Endodermal cell (in vitro differentiated cells): ENCODE measurements at regions not wholly inside any gene's neighbourhood (a gene's known extent, or its start where the extent isn't known, plus 50 kb on each side); places are given as distances from the start of the nearest gene placed in this dataset.
"Not testable (repeated sequence)": the region's sequence is repeated elsewhere in the genome, so short reads cannot be mapped to it uniquely, and the experiment has no call there.

Experiments
- DNase-seq: peaks from one replicate; pipeline ENCODE4 v3.0.0-alpha.2; 2017
- H3K27ac ChIP-seq: 2 replicates; pipeline ENCODE4 v1.5.1; 2013; ENCODE audit warnings: mild to moderate bottlenecking, low read depth, low read length, moderate library complexity
- H3K27me3 ChIP-seq: 2 replicates; pipeline ENCODE4 v1.6.1; 2013; ENCODE audit warnings: mild to moderate bottlenecking, low read length, moderate library complexity; ENCODE audit not compliant: insufficient read depth, control insufficient read depth, poor library complexity, severe bottlenecking
- H3K36me3 ChIP-seq: 2 replicates; pipeline ENCODE4 v1.7.0; 2013; ENCODE audit warnings: mild to moderate bottlenecking, low read length, moderate library complexity; ENCODE audit not compliant: control insufficient read depth, insufficient read depth
- H3K4me1 ChIP-seq: one replicate; pipeline ENCODE4 v1.7.0; 2013; ENCODE audit warnings: low read length; ENCODE audit not compliant: control insufficient read depth, insufficient read depth
- H3K4me3 ChIP-seq: 2 replicates; pipeline ENCODE4 v1.5.1; 2013; ENCODE audit warnings: mild to moderate bottlenecking, low read length, moderate library complexity
- H3K9ac ChIP-seq: 2 replicates; pipeline ENCODE4 v1.6.1; 2013; ENCODE audit warnings: mild to moderate bottlenecking, low read length, moderate library complexity; ENCODE audit not compliant: poor library complexity, severe bottlenecking; ENCODE audit errors: extremely low read depth
- H3K9me3 ChIP-seq: 2 replicates; pipeline ENCODE4 v1.6.1; 2013; ENCODE audit warnings: mild to moderate bottlenecking, low read length, moderate library complexity; ENCODE audit not compliant: control insufficient read depth
- H3K27ac Mint-ChIP-seq: 2 replicates; pipeline ENCODE4 v1.8.0; 2020; ENCODE audit warnings: mixed read lengths
- H3K27me3 Mint-ChIP-seq: 2 replicates; pipeline ENCODE4 v1.8.0; 2021; ENCODE audit warnings: mild to moderate bottlenecking, mixed read lengths; ENCODE audit not compliant: insufficient read depth
- H3K36me3 Mint-ChIP-seq: 2 replicates; pipeline ENCODE4 v1.8.0; 2020; ENCODE audit warnings: low read depth, mixed read lengths
- H3K4me1 Mint-ChIP-seq: 2 replicates; pipeline ENCODE4 v1.8.0; 2020; ENCODE audit warnings: mixed read lengths
- H3K4me3 Mint-ChIP-seq: 2 replicates; pipeline ENCODE4 v1.8.0; 2020; ENCODE audit warnings: mild to moderate bottlenecking, moderate library complexity, mixed read lengths
- H3K9me3 Mint-ChIP-seq: 2 replicates; pipeline ENCODE4 v1.8.0; 2020; ENCODE audit warnings: mild to moderate bottlenecking, mixed read lengths
- CTCF ChIP-seq: fragments of 200-600 bp; sonication (generic); conservative IDR thresholded peaks from 2 replicates; pipeline ENCODE4 v1.5.0; 2021; ENCODE audit warnings: antibody characterized with exemption, mild to moderate bottlenecking
- WGBS, 2 experiments: methylation state at CpG; one replicate each; pipeline versions ENCODE4 v1.1.5 to v1.1.7; 2013; ENCODE audit warnings: missing lambda C conversion rate in 2 of 2, mixed read lengths in 1 of 2; ENCODE audit not compliant: insufficient coverage in 1 of 2, insufficient read length in 1 of 2; 5-methylcytosine and 5-hydroxymethylcytosine counted together

GRCh38 chr9:86575137-86575536, 220.9 kb upstream of the TUT7 start:
- Mint-ChIP-seq H3K4me3 (no peak overlapping the region), H3K36me3 (no peaks in the 10 kb centered on the region), H3K4me1 (peaks cover 21% of the 10 kb centered on the region), H3K9me3 (peaks cover 5% of the 10 kb centered on the region), H3K27me3 (peaks cover 5% of the 10 kb centered on the region), H3K27ac (no peak overlapping the region)
- Histone ChIP-seq H3K27ac (no peak overlapping the region), H3K9ac (no peak overlapping the region), H3K27me3 (no peaks in the 10 kb centered on the region), H3K4me3 (peak overlapping the region; percentile 53), H3K36me3 (no peaks in the 10 kb centered on the region), H3K4me1 (peaks cover 7% of the 10 kb centered on the region), H3K9me3 (peaks cover 13% of the 10 kb centered on the region)
- TF ChIP-seq CTCF, result no peak
- no peak for DNase-seq

DNA sequence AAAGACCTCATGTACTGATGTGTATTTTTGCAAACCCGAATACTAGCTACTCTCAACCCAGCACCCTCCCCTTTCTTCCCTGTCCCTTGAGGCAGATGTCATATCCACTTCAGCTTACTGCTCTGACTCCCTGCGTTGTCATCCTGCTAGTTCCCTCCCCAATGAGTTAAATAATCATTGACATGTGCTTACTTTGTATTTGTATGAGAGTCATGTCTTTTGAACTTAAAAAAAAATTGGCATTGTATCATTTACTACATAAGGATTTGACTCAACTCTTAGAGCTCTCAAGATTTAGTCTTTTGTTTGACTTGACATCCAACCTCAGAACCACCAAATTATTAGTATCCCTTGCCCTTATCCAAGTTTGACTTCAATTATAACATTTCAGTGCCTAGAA, 219.7 kb upstream of the TUT7 start:
- Histone ChIP-seq H3K9ac (no peak overlapping the region), H3K4me1 (peaks cover 7% of the 10 kb centered on the region), H3K9me3 (peaks cover 13% of the 10 kb centered on the region), H3K27me3 (no peaks in the 10 kb centered on the region), H3K36me3 (no peaks in the 10 kb centered on the region), H3K27ac (no peak overlapping the region), H3K4me3 (no peak overlapping the region)
- Mint-ChIP-seq H3K9me3 (peaks cover 5% of the 10 kb centered on the region), H3K27me3 (peaks cover 5% of the 10 kb centered on the region), H3K4me1 (peaks cover 22% of the 10 kb centered on the region), H3K27ac (no peak overlapping the region), H3K4me3 (no peak overlapping the region), H3K36me3 (no peaks in the 10 kb centered on the region)
- DNase-seq, result no peak
- 92 to 100% methylated on average over 1 to 2 of the region's 2 CpGs for WGBS, 2 experiments
- TF ChIP-seq CTCF, result no peak

GRCh38 chr9:86572904-86573303, 218.7 kb upstream of the TUT7 start:
- no peaks in the 10 kb centered on the region for H3K27me3 Mint-ChIP-seq
- Histone ChIP-seq H3K4me1 (peaks cover 7% of the 10 kb centered on the region), H3K27me3 (no peaks in the 10 kb centered on the region), H3K36me3 (no peaks in the 10 kb centered on the region), H3K27ac (no peak overlapping the region), H3K4me3 (no peak overlapping the region), H3K9me3 (peaks cover 13% of the 10 kb centered on the region), H3K9ac (no peak overlapping the region)
- peaks cover 14% of the 10 kb centered on the region for H3K4me1 Mint-ChIP-seq
- H3K9me3 Mint-ChIP-seq, result peaks cover 5% of the 10 kb centered on the region
- no peak overlapping the region for H3K27ac Mint-ChIP-seq
- no peak overlapping the region for H3K4me3 Mint-ChIP-seq
- H3K36me3 Mint-ChIP-seq, result no peaks in the 10 kb centered on the region
- no peak for TF ChIP-seq CTCF
- DNase-seq, result no peak

GRCh38 chr9:86565603-86566002, 211.4 kb upstream of the TUT7 start:
- not testable (repeated sequence) for H3K4me1 ChIP-seq, H3K9ac ChIP-seq, H3K27me3 Mint-ChIP-seq, H3K27me3 ChIP-seq, DNase-seq, H3K36me3 ChIP-seq, H3K27ac Mint-ChIP-seq, H3K4me1 Mint-ChIP-seq, H3K27ac ChIP-seq, H3K4me3 ChIP-seq, H3K4me3 Mint-ChIP-seq, H3K36me3 Mint-ChIP-seq
- H3K9me3 Mint-ChIP-seq, result peaks cover 11% of the 10 kb centered on the region
- WGBS, 2 experiments, result no CpG with 5 or more reads among the region's 2 CpGs
- H3K9me3 ChIP-seq, result peaks cover 12% of the 10 kb centered on the region
